NCI-H2171 (cell line): ENCODE measurements at regions not wholly inside any gene's neighbourhood (a gene's known extent, or its start where the extent isn't known, plus 50 kb on each side); places are given as distances from the start of the nearest gene placed in this dataset.
"Not testable (repeated sequence)": the region's sequence is repeated elsewhere in the genome, so short reads cannot be mapped to it uniquely, and the experiment has no call there.

Experiments used
- DNase-seq: peaks from one replicate; lab custom pipeline; 2025; lab: John Stamatoyannopoulos, UW

GRCh38 chr10:38209332-38209731 is 115.2 kb downstream of the ZNF37A start:
- DNase-seq = no peak

DNA sequence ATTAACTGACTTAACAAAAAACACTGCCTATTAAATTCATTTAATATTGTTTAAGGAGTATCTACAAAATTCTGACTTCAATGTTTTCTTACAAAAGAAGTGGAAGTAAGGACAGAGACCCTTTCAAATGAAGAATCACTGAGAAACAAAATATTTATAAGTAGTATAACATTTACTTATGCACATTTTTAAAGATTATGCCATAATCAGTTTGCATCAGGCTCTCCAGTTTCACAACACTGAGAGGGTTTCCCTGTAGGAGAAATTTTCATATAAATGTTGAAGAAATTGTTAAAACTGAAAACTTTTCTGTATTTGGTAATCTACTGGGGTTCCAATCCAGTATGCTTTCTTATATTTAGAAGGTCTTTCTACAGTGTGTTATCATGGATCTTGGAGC is 115.6 kb downstream of the ZNF37A start:
- DNase-seq = not testable (repeated sequence)

- no peak for DNase-seq
Measured at GRCh38 chr10:38212460-38212859, 118.3 kb downstream of the ZNF37A start.

- no peak for DNase-seq
Measured at GRCh38 chr10:38226385-38226784, 132.2 kb downstream of the ZNF37A start.

GRCh38 chr10:38228394-38228793 is 134.3 kb downstream of the ZNF37A start:
- DNase-seq = no peak

DNA sequence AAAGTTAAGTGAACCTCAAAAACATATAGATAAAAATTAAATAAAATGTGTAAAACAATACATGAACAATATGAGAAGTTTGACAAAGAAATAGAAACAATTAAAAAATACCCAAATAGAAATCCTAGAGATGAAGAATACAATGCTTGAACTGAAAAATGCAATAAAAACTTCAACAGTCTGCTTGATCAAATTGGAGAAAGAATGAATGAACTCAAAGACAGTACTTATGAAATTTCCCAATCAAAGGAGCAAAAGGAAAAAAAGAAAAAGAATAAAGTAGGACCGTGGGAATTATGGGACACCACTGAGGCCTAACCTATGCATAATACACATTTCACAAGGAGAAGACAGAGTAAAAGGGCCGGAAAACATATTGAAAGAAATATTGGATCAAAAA is 144.3 kb downstream of the ZNF37A start:
- DNase-seq = not testable (repeated sequence)

DNA sequence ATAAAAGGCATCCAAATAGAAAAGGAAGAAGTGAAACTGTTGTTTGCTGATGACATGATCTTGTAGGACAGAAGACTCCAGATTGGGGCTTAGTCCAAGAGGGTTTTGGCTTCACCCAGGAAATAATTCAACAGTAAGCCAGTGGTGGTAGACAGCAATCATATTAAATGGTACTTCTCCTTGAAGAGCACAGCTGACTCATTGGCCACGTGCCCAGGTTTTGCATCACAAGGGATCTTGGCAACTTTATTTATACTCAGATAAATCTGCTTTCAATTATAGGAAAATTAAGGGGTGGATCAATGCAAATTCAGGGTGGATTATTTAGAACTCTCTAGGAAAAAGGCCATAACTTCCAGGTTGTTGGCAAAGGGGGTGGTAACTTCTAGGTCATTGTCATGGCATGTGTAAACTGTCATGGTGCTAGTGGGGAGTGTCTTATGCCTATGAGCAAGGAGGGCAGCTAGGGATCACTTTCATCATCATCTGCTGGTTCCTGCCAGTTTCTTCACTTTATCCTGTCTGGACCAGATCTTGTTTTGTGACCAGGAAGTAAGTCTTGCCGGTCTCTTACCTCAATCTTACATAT is 148.0 kb downstream of the ZNF37A start:
- not testable (repeated sequence) for DNase-seq

DNA sequence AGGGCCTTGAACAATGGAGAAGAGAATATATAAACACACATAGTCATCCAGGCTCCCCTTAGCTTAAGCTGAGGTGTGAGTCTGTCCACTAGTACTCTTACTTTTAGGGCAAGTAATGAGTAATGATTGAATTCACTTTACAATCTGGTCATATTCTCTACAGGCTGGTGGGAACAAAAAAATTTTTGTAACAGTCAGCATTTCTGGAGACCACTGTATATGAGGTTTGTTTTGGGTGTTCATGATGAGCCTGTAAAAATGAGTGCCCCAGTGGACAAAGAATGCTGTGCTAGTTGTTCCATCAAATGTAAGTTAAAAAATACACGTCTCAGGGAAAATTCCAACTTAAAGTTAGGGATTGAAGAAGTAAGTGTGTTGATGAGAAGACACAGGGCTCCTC is 154.0 kb downstream of the ZNF37A start:
- DNase-seq = not testable (repeated sequence)

DNA sequence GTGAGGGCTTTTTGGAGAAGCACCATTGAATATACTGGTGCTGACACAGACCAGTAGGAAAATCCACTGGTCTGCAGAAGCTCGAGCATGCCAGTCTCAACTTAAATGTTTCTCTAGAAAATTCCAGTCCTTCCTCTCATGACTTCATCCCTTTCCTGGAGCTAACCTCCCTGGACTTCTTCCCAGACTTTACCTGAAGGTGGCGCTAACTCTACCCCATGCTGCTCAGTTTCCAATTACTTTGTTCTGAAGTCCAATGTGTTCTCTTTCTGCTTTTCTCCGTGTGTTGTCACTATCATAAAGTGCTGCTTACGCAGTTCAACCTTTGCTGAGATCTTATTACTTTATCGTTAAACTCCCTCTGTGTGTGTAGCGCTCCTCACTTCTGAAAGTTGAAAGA is 158.4 kb downstream of the ZNF37A start:
- DNase-seq = not testable (repeated sequence)

- not testable (repeated sequence) for DNase-seq
Measured at GRCh38 chr10:38267555-38267954, 173.4 kb downstream of the ZNF37A start.

- not testable (repeated sequence) for DNase-seq
Measured at GRCh38 chr10:38271031-38271430, 176.9 kb downstream of the ZNF37A start.

- not testable (repeated sequence) for DNase-seq
Measured at GRCh38 chr10:38274879-38275278, 180.7 kb downstream of the ZNF37A start.

- not testable (repeated sequence) for DNase-seq
Measured at GRCh38 chr10:38292560-38292959, 198.4 kb downstream of the ZNF37A start.

DNA sequence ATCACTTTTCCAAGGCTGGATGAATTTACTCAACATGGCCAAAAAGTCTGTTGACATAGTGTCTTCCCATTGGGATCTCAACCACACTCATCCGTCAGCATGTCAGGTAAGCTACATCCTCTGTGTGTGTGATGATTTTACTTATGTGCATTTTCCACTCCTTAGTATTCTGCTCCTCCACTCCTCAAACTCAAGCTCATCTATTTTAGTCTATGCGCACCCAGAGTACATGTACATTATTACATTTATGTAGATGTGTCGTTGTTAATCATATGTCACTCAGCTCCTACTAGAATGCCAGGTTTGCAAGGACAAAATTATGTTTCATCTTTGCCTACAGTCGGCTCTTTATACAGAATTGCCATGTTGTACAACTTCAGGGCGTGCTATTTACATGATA is 216.0 kb downstream of the ZNF37A start:
- DNase-seq = not testable (repeated sequence)

DNA sequence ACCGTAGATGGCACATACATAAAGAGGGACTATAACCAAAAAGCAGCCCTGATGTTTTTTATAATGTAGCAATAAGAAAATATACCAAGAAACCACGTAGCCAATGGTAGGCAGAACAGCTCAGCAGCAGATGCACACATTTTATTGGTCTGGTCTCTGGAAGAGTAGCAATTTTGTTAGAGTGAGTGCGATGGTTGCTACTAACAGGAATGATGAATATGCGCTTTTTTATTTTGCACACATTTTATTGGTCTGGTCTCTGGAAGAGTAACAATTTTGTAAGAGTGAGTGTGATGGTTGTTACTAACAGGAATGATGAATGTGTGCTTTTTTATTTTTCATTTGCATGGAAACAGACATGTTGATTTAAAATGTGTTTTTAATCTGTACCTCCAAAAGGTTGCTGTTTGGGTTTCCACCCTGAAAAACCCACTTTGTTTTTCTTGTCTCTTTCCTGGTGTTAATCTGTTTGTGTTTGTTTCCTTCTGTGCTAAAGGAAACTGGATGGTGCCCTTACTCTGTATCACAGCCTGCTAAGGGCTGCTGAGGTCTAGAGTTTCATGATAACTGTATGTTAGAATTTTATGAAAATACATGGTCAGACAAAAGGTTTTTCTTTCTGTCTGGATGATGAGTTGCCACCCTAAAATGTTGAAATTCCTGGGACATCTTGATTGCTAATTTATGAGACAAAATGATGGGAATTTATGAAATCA is 221.1 kb downstream of the ZNF37A start:
- not testable (repeated sequence) for DNase-seq

GRCh38 chr10:38321393-38321792 is 227.3 kb downstream of the ZNF37A start:
- DNase-seq = not testable (repeated sequence)

GRCh38 chr10:38330306-38330705 is 236.2 kb downstream of the ZNF37A start:
- not testable (repeated sequence) for DNase-seq

GRCh38 chr10:38331106-38331505 is 237.0 kb downstream of the ZNF37A start:
- not testable (repeated sequence) for DNase-seq

GRCh38 chr10:38333699-38334098 is 239.6 kb downstream of the ZNF37A start:
- not testable (repeated sequence) for DNase-seq

DNA sequence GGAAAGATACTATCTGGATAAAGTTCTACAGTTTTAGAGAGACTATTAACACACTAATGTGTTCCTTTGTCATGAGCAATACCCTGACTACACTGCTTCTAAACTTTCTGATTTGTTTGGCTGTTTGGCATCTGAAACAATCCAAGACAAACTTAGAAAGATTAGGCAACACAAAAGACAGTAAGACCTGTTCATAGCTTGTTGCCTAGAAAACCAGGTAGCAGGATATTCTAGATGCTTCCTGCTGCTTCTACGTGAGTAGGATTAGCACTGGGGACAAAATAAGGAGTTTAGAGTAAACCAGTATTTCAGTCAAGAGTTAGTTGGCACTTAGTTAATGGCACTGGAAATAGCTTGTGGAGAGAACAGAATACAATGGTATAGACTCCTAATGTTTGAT is 256.5 kb downstream of the ZNF37A start:
- not testable (repeated sequence) for DNase-seq

GRCh38 chr10:38354410-38354809 is 260.3 kb downstream of the ZNF37A start:
- DNase-seq = not testable (repeated sequence)

- DNase-seq = peak; percentile 17
Measured at GRCh38 chr10:38355911-38356526, 261.9 kb downstream of the ZNF37A start.

- DNase-seq = not testable (repeated sequence)
Measured at GRCh38 chr10:38356527-38356926, 262.4 kb downstream of the ZNF37A start.
